Ovary (tissue), 3 donors: ENCODE measurements at regions not wholly inside any gene's neighbourhood (a gene's known extent, or its start where the extent isn't known, plus 50 kb on each side); places are given as distances from the start of the nearest gene placed in this dataset.

Experiments
- POLR2A ChIP-seq: fragments of 450-650 bp; IDR thresholded peaks from one replicate; pipeline ENCODE4 v1.6.1; 2017; ENCODE audit warnings: antibody characterized with exemption, mild to moderate bottlenecking, moderate library complexity
- TF ChIP-seq, protein P1 (sequence below), 3 donors: fragments of 450-650 bp in 2 of 3; fragments of 200-600 bp in 1 of 3; IDR thresholded peaks; one replicate each; pipeline versions ENCODE4 v1.5.1 to v1.8.0; 2016 to 2022; ENCODE audit warnings: antibody characterized with exemption in 3 of 3, mild to moderate bottlenecking in 1 of 3
- donor health status: DM: no; HTN: no; CAD: no.

DNA sequence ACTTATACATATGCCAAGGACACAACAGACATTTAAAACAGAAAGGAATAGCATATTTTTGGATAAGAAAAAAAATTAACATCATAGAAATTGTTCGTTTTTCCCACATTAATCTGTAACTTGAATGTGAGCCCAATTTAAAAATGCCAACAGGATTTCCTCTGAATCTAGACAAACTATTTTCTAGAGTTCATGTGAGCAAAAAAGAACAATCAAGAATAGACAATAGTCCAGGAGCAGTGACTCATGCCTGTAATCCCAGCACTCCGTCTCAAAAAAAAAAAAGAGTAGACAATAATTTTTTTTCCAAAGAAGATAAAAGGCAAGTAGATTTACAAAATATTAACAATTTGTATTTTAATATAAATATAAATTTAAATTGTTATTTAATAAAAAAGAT is 73.7 kb upstream of the DUSP21 start:
- TF ChIP-seq, protein P1, sequence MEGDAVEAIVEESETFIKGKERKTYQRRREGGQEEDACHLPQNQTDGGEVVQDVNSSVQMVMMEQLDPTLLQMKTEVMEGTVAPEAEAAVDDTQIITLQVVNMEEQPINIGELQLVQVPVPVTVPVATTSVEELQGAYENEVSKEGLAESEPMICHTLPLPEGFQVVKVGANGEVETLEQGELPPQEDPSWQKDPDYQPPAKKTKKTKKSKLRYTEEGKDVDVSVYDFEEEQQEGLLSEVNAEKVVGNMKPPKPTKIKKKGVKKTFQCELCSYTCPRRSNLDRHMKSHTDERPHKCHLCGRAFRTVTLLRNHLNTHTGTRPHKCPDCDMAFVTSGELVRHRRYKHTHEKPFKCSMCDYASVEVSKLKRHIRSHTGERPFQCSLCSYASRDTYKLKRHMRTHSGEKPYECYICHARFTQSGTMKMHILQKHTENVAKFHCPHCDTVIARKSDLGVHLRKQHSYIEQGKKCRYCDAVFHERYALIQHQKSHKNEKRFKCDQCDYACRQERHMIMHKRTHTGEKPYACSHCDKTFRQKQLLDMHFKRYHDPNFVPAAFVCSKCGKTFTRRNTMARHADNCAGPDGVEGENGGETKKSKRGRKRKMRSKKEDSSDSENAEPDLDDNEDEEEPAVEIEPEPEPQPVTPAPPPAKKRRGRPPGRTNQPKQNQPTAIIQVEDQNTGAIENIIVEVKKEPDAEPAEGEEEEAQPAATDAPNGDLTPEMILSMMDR (IDR thresholded peaks at IDR 0.05): no peak
- TF ChIP-seq POLR2A: no peak
